Adrenal gland (tissue), 5 donors: ENCODE measurements at regions not wholly inside any gene's neighbourhood (a gene's known extent, or its start where the extent isn't known, plus 50 kb on each side); places are given as distances from the start of the nearest gene placed in this dataset.

Experiments
- POLR2A ChIP-seq, 2 donors: fragments of 450-650 bp; IDR thresholded peaks; one replicate each; pipeline ENCODE4 v1.6.1; 2017; ENCODE audit warnings: antibody characterized with exemption in 2 of 2, mild to moderate bottlenecking in 2 of 2, moderate library complexity in 1 of 2
- TF ChIP-seq, protein P1 (sequence below), 6 experiments: fragments of 450-650 bp in 4 of 6; fragments of 200-600 bp in 2 of 6; sonication (generic) in 1 of 6; IDR thresholded peaks; 1 replicate in 5 of 6; 2 replicates in 1 of 6; pipeline versions ENCODE4 v1.5.1 to v1.8.0; 2016 to 2021; ENCODE audit warnings: antibody characterized with exemption in 6 of 6, mild to moderate bottlenecking in 2 of 6, moderate library complexity in 1 of 6
- donor health status: DM: no; HTN: no; CAD: no.

- TF ChIP-seq, protein P1, sequence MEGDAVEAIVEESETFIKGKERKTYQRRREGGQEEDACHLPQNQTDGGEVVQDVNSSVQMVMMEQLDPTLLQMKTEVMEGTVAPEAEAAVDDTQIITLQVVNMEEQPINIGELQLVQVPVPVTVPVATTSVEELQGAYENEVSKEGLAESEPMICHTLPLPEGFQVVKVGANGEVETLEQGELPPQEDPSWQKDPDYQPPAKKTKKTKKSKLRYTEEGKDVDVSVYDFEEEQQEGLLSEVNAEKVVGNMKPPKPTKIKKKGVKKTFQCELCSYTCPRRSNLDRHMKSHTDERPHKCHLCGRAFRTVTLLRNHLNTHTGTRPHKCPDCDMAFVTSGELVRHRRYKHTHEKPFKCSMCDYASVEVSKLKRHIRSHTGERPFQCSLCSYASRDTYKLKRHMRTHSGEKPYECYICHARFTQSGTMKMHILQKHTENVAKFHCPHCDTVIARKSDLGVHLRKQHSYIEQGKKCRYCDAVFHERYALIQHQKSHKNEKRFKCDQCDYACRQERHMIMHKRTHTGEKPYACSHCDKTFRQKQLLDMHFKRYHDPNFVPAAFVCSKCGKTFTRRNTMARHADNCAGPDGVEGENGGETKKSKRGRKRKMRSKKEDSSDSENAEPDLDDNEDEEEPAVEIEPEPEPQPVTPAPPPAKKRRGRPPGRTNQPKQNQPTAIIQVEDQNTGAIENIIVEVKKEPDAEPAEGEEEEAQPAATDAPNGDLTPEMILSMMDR (IDR thresholded peaks at IDR 0.05): no peak
- TF ChIP-seq POLR2A (IDR thresholded peaks at IDR 0.05): no peak
These were observed 293.6 kb downstream of the ARHGAP12 start for GRCh38 chr10:31635009-31635408.
